OCI-LY7 (cell line): ENCODE measurements at regions not wholly inside any gene's neighbourhood (a gene's known extent, or its start where the extent isn't known, plus 50 kb on each side); places are given as distances from the start of the nearest gene placed in this dataset.
"Not testable (repeated sequence)": the region's sequence is repeated elsewhere in the genome, so short reads cannot be mapped to it uniquely, and the experiment has no call there.

ENCODE experiments used
- BruUV-seq: library from RNA; stranded (reverse); fragments of 400-500 nt; replicated peaks from 2 replicates; lab custom pipeline; 2021; lab: Mats Ljungman, UMichigan
- CTCF ChIA-PET: fragments of 300-600 bp; sonication (Branson Sonifier 250); formaldehyde crosslinking; loops from one replicate; lab custom pipeline; 2022; ENCODE audit warnings: antibody characterized with exemption; ENCODE audit not compliant: unreplicated experiment; lab: Charles Lee
- POLR2A ChIA-PET: fragments of 300-600 bp; sonication (Branson Sonifier 250); formaldehyde crosslinking; loops from one replicate; lab custom pipeline; 2022; ENCODE audit warnings: antibody characterized with exemption; lab: Charles Lee
- DNase-seq: peaks from one replicate; pipeline ENCODE4 v3.0.0-alpha.2; 2015; ENCODE audit warnings: low spot score
- H2AFZ ChIP-seq: fragments of 200-600 bp; sonication (generic), shearing (Covaris generic); 2 replicates; pipeline ENCODE4 v1.6.1; 2014; ENCODE audit warnings: mild to moderate bottlenecking, antibody characterized with exemption, low read length, moderate library complexity
- H3K27ac ChIP-seq: fragments of 200-600 bp; sonication (generic); 2 replicates; pipeline ENCODE4 v1.5.1; 2014; ENCODE audit warnings: mixed run types, low read depth, mild to moderate bottlenecking, moderate library complexity, low read length, inconsistent platforms; ENCODE audit not compliant: poor library complexity, severe bottlenecking
- H3K36me3 ChIP-seq: fragments of 200-600 bp; sonication (generic); 2 replicates; pipeline ENCODE4 v1.6.1; 2014; ENCODE audit warnings: mild to moderate bottlenecking, antibody characterized with exemption, low read length, moderate library complexity, mixed read lengths; ENCODE audit not compliant: insufficient read depth
- H3K4me1 ChIP-seq: fragments of 200-600 bp; sonication (generic); 2 replicates; pipeline ENCODE4 v1.5.1; 2014; ENCODE audit warnings: mild to moderate bottlenecking, low read length; ENCODE audit not compliant: insufficient read depth, poor library complexity, severe bottlenecking
- H3K4me2 ChIP-seq: fragments of 200-600 bp; sonication (generic); 2 replicates; pipeline ENCODE4 v1.6.1; 2014; ENCODE audit warnings: mild to moderate bottlenecking, low read length
- H3K4me3 ChIP-seq: fragments of 200-600 bp; sonication (generic); 2 replicates; pipeline ENCODE4 v1.5.1; 2014; ENCODE audit warnings: mild to moderate bottlenecking, low read depth, low read length; ENCODE audit not compliant: poor library complexity, severe bottlenecking
- H3K79me2 ChIP-seq: fragments of 200-600 bp; sonication (generic); 2 replicates; pipeline ENCODE4 v1.6.1; 2016; ENCODE audit warnings: low read depth, mild to moderate bottlenecking, low read length, moderate library complexity, mixed read lengths; ENCODE audit not compliant: insufficient read depth
- H3K9me2 ChIP-seq: fragments of 200-600 bp; sonication (generic); 2 replicates; pipeline ENCODE4 v1.6.1; 2016; ENCODE audit warnings: mild to moderate bottlenecking, low read length, mixed read lengths; ENCODE audit not compliant: insufficient read depth
- H3K9me3 ChIP-seq: fragments of 200-600 bp; sonication (generic); 2 replicates; pipeline ENCODE4 v1.6.1; 2014; ENCODE audit warnings: mild to moderate bottlenecking, mixed run types, low read length, mixed read lengths
- H4K20me1 ChIP-seq: fragments of 200-600 bp; sonication (generic); 2 replicates; pipeline ENCODE4 v1.6.1; 2014; ENCODE audit warnings: mild to moderate bottlenecking, antibody characterized with exemption, low read length, moderate library complexity, mixed read lengths; ENCODE audit not compliant: insufficient read depth
- intact Hi-C: fragments of 100-400 bp; cut with micrococcal nuclease; formaldehyde crosslinking; loops from one replicate; pipeline ENCODE4 v1.10.0; 2022; ENCODE audit not compliant: unreplicated experiment

DNA sequence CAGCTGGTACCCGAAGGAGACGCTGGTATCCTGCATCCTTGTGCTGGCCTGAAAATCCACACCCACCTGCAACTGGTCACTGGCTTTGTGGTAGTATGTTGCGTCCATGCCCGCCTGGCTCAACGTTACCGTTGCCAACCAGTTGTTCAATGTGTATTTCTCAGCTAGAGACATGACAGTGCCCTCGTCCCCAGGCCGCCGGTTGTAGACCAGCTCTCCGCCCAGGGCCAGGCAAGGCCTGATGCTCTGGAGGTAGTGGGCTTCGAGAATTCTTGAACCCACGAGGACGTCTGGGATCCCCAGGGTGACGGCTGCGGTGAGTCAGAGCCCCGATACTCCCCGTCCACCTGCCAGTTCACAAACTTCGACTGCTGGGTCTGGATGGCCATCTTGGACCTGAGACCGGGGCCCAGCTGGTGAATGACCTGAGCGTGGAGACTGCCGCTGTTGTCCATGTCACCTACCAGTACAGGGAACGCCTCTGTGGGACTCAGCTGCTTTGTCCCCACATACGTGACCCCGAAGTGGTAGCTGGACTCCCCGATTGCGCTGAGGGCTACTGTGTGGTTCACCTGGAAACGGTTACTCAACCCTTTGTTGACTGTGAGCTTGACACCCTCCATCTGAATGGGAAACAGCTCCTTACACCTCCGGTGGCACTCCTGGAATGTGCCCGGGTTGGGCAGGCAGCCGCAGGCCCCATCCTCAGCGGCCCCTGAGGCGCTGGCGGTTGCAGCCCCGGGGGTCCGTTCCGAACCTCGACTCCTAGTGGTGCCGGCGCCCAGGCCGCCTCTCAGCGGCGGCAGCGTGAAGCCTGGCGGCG, 165.0 kb downstream of the POTEM start:
- H3K4me2 ChIP-seq, H2AFZ ChIP-seq, H3K79me2 ChIP-seq, BruUV-seq, H3K4me3 ChIP-seq, DNase-seq, POLR2A ChIA-PET, CTCF ChIA-PET, H3K27ac ChIP-seq, H3K9me2 ChIP-seq, intact Hi-C loops, H3K36me3 ChIP-seq, H3K9me3 ChIP-seq, H4K20me1 ChIP-seq, H3K4me1 ChIP-seq: not testable (repeated sequence)

DNA sequence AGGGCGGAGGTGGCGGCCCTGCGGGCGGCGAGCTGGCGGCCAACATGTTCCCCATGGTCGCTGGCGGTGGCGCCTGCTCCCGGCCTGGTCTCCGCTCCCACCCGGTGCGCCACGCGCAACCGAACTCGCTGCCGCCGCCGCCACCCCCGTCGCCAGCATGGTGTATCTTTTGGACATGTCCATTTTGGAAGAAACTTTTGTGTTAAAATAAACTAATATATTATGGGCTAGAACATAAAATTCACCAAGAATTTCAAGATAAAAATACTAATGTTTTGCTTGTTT, 165.5 kb downstream of the POTEM start:
- H3K4me2 ChIP-seq, H3K27ac ChIP-seq, H3K4me3 ChIP-seq, H3K79me2 ChIP-seq, H2AFZ ChIP-seq, intact Hi-C loops, CTCF ChIA-PET, H3K9me3 ChIP-seq, POLR2A ChIA-PET, H4K20me1 ChIP-seq, H3K36me3 ChIP-seq, DNase-seq, BruUV-seq, H3K4me1 ChIP-seq, H3K9me2 ChIP-seq: not testable (repeated sequence)

DNA sequence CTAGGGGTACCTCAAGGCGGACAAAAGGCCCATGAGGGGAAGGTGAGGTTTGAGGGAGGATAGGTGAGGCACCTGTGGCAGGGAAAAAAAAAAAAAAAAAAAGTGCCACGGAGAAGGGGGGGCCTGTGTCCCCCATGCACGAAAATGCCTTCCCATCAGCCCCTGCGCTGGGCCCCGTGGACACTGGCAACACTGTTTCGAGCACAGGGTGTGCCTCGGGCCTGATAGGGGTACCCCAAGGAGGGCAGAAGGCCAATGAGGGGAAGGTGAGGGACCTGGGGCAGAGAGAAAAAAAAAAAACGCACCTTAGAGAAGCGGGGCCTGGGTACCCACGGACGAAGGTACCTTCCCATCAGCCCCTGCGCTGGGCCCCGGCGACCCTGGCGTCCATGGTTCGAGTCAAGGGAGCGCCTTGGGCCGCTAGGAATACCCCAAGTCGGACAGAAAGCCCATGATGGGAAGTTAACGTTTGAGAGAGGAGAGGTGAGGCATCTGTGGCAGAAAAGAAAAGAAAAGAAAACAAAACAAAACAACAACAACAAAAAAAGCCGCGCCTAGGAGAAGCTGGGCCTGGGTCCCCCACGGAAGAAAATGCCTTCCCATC, 190.0 kb downstream of the POTEM start:
- H4K20me1 ChIP-seq, H3K4me3 ChIP-seq, DNase-seq, H3K27ac ChIP-seq, H3K9me3 ChIP-seq, POLR2A ChIA-PET, intact Hi-C loops, H3K79me2 ChIP-seq, H3K4me1 ChIP-seq, BruUV-seq, CTCF ChIA-PET, H3K4me2 ChIP-seq, H3K36me3 ChIP-seq, H2AFZ ChIP-seq, H3K9me2 ChIP-seq: not testable (repeated sequence)

DNA sequence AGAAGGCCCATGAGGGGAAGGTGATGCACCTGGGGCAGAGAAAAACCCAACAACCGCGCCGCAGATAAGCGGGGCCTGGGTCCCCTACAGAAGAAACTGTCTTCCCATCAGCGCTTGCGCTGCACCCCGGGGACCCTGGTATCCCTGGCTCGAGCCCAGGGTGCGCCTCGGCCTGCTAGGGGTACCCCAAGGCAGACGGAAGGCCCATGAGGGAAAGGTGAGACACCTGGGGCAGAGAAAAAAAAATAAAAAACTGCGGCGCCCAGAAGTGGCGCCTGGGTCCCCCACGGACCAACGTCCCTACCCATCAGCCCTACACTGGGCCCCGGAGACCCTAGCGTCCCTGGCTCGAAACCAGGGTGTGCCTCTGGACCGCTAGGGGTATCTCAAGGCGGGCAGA, 190.8 kb downstream of the POTEM start:
- H2AFZ ChIP-seq, H3K36me3 ChIP-seq, H3K9me2 ChIP-seq, intact Hi-C loops, H3K27ac ChIP-seq, H4K20me1 ChIP-seq, H3K4me2 ChIP-seq, CTCF ChIA-PET, H3K4me3 ChIP-seq, H3K4me1 ChIP-seq, BruUV-seq, POLR2A ChIA-PET, H3K79me2 ChIP-seq, DNase-seq, H3K9me3 ChIP-seq: not testable (repeated sequence)

DNA sequence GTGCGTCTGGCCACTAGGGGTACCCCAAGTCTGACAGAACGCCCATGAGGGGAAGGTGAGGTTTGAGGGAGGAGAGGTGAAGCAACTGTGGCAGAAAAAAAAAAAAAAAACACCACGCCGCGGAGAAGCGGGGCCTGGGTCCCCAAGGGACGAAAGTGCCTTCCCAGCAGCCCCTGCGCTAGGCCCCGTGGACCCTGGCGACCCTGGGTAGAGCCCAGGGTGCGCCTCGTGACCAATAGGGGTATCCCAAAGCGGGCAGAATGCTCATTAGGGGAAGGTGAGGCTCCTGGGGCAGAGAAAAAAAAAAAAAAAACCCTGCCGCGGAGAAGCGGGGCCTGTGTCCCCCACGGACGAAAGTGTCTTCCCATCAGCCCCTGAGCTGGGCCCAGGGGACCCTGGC, 191.4 kb downstream of the POTEM start:
- H3K79me2 ChIP-seq, BruUV-seq, H3K4me3 ChIP-seq, POLR2A ChIA-PET, DNase-seq, H3K27ac ChIP-seq, CTCF ChIA-PET, H2AFZ ChIP-seq, intact Hi-C loops, H3K36me3 ChIP-seq, H3K4me2 ChIP-seq, H3K4me1 ChIP-seq, H4K20me1 ChIP-seq, H3K9me3 ChIP-seq, H3K9me2 ChIP-seq: not testable (repeated sequence)

DNA sequence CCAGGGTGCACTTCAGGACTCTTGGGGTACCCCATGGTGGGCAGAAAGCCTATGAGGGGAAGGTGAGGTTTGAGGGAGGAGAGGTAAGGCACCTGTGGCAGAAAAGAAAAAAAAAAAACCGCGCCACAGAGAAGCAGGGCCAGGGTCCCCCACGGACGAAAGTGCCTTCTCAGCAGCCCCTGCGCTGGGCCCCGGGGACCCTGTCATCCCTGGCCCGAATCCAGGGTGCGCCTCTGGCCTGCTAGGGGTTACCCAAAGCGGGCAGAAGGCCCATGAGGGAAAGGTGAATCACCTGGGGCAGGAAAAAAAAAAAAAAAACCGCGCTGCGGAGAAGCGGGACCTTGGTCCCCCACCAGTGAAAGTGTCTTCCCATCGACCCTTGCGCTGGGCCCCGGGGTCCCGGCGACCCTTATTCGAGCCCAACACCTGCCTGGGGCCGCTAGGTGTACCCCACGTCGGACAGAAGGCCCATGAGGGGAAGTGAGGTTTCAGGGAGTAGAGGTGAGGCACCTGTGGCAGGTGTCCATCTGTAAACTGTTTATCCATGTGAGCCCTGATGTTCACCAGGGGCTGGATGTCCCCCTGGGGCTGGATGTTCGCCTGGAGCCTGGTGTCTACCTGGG, 191.9 kb downstream of the POTEM start:
- H3K36me3 ChIP-seq, DNase-seq, H3K9me2 ChIP-seq, H2AFZ ChIP-seq, POLR2A ChIA-PET, intact Hi-C loops, CTCF ChIA-PET, H3K79me2 ChIP-seq, H3K27ac ChIP-seq, H3K4me2 ChIP-seq, H3K9me3 ChIP-seq, H3K4me3 ChIP-seq, BruUV-seq, H3K4me1 ChIP-seq, H4K20me1 ChIP-seq: not testable (repeated sequence)
